ENCODE measurements at regions not wholly inside any gene's neighbourhood (a gene's known extent, or its start where the extent isn't known, plus 50 kb on each side); places are given as distances from the start of the nearest gene placed in this dataset.

- Histone ChIP-seq H3K27me3 (ENCODE audit: control insufficient read depth, insufficient read depth, low read length) (no peaks in the 10 kb centered on the region), H3K9ac (ENCODE audit: low read depth, low read length) (no peak overlapping the region), H3K9me3 (ENCODE audit: control insufficient read depth, insufficient read depth, low read length) (no peaks in the 10 kb centered on the region), H3K36me3 (ENCODE audit: control insufficient read depth, insufficient read depth, low read length) (no peaks in the 10 kb centered on the region), H3K4me1 (ENCODE audit: control insufficient read depth, insufficient read depth, low read length) (no peaks in the 10 kb centered on the region), H3K4me3 (ENCODE audit: low read depth, low read length) (no peak overlapping the region)
Measured at GRCh38 chr2:156132130-156132529, 200.4 kb downstream of the NR4A2 start.

DNA sequence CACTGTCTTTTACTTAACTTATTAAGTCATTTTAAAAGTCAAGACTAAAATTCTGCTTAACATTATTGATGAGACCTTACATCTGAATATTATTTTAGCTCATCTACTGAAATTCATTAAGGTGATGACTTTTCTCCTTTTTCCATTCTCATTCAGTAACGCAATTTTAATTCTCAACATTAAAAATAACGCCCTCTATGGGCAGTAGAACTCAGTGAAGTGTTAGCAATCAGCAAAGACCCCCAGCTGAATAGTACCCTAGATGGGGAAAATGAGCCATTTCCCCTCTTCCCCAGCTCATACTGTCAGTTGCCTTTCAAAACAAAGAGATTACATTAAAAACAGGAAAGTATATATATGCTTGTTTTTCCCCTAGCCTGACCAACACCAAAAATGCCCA lies 203.3 kb downstream of the NR4A2 start:
- no peak overlapping the region for H3K4me3 ChIP-seq (ENCODE audit: low read depth, low read length)
- no peak overlapping the region for H3K9ac ChIP-seq (ENCODE audit: low read depth, low read length)
- no peaks in the 10 kb centered on the region for H3K9me3 ChIP-seq (ENCODE audit: control insufficient read depth, insufficient read depth, low read length)
- H3K4me1 ChIP-seq (ENCODE audit: control insufficient read depth, insufficient read depth, low read length), result peaks cover 5% of the 10 kb centered on the region
- no peaks in the 10 kb centered on the region for H3K36me3 ChIP-seq (ENCODE audit: control insufficient read depth, insufficient read depth, low read length)
- H3K27me3 ChIP-seq (ENCODE audit: control insufficient read depth, insufficient read depth, low read length), result no peaks in the 10 kb centered on the region

- Histone ChIP-seq H3K4me1 (ENCODE audit: control insufficient read depth, insufficient read depth, low read length) (peaks cover 5% of the 10 kb centered on the region), H3K27me3 (ENCODE audit: control insufficient read depth, insufficient read depth, low read length) (no peaks in the 10 kb centered on the region), H3K36me3 (ENCODE audit: control insufficient read depth, insufficient read depth, low read length) (peaks cover 2% of the 10 kb centered on the region), H3K9me3 (ENCODE audit: control insufficient read depth, insufficient read depth, low read length) (no peaks in the 10 kb centered on the region), H3K9ac (ENCODE audit: low read depth, low read length) (no peak overlapping the region), H3K4me3 (ENCODE audit: low read depth, low read length) (no peak overlapping the region)
Measured at GRCh38 chr2:156125018-156125417, 207.5 kb downstream of the NR4A2 start.

GRCh38 chr2:156124458-156124857 lies 208.1 kb downstream of the NR4A2 start:
- Histone ChIP-seq H3K4me1 (ENCODE audit: control insufficient read depth, insufficient read depth, low read length) (peaks cover 5% of the 10 kb centered on the region), H3K9me3 (ENCODE audit: control insufficient read depth, insufficient read depth, low read length) (no peaks in the 10 kb centered on the region), H3K36me3 (ENCODE audit: control insufficient read depth, insufficient read depth, low read length) (peaks cover 2% of the 10 kb centered on the region), H3K27me3 (ENCODE audit: control insufficient read depth, insufficient read depth, low read length) (no peaks in the 10 kb centered on the region), H3K4me3 (ENCODE audit: low read depth, low read length) (no peak overlapping the region), H3K9ac (ENCODE audit: low read depth, low read length) (no peak overlapping the region)

DNA sequence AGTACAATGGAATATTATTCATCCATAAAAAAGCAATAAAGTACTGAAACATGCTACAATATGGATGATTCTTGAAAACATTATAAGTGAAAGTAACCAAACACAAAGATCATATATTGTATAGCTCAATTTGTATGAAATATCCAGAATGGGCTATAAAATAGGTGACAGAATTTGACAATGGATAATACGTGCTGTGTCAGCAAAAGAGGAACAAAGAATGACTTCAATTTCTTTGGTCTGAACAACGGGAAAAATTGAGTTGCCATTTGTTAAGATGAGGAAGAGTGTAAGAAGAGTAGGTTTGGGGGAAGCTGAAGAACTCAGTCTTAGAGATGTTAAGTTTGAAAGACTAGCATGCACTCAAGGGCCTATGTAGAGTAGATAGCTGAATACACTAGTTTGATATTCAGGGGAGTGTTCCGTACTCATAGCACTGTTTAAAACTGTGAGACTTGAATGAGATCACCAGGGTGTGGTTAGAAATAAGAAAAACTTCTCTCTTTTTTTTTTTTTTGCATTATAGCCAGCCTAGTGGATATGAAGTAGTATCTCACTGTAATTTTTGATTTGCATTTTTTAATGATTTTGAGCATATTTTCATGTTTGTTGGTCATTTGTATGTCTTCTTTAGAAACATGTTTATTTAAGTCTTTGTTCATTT lies 213.6 kb downstream of the NR4A2 start:
- no peak overlapping the region for H3K4me3 ChIP-seq (ENCODE audit: low read depth, low read length)
- H3K4me1 ChIP-seq (ENCODE audit: control insufficient read depth, insufficient read depth, low read length), result no peaks in the 10 kb centered on the region
- no peaks in the 10 kb centered on the region for H3K9me3 ChIP-seq (ENCODE audit: control insufficient read depth, insufficient read depth, low read length)
- no peaks in the 10 kb centered on the region for H3K27me3 ChIP-seq (ENCODE audit: control insufficient read depth, insufficient read depth, low read length)
- peaks cover 2% of the 10 kb centered on the region for H3K36me3 ChIP-seq (ENCODE audit: control insufficient read depth, insufficient read depth, low read length)
- no peak overlapping the region for H3K9ac ChIP-seq (ENCODE audit: low read depth, low read length)

DNA sequence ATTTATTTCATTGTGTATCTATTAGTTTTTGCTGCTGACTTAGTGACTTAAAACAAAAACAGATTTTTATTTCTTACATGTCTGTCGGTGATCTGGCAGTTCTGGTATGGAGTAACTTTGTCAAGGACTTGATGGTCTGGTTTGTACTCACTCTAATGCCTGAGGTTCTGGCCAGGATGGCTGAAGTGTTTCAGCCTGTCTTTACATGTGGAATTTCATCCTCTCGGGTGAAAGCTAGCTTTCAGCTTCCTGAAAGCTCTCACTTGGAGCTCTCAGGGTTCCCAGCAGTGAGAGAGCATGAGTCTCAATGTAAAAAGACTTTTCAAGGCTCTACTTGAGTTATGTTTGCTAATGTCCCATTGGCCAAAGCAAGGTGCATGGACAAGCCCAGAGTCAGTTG lies 216.4 kb downstream of the NR4A2 start:
- H3K4me1 ChIP-seq (ENCODE audit: control insufficient read depth, insufficient read depth, low read length), result no peaks in the 10 kb centered on the region
- no peaks in the 10 kb centered on the region for H3K9me3 ChIP-seq (ENCODE audit: control insufficient read depth, insufficient read depth, low read length)
- H3K9ac ChIP-seq (ENCODE audit: low read depth, low read length), result no peak overlapping the region

GRCh38 chr2:156115338-156115737 lies 217.2 kb downstream of the NR4A2 start:
- no peaks in the 10 kb centered on the region for H3K27me3 ChIP-seq (ENCODE audit: control insufficient read depth, insufficient read depth, low read length)
- no peaks in the 10 kb centered on the region for H3K4me1 ChIP-seq (ENCODE audit: control insufficient read depth, insufficient read depth, low read length)
- no peaks in the 10 kb centered on the region for H3K9me3 ChIP-seq (ENCODE audit: control insufficient read depth, insufficient read depth, low read length)
- H3K4me3 ChIP-seq (ENCODE audit: low read depth, low read length), result no peak overlapping the region
- H3K9ac ChIP-seq (ENCODE audit: low read depth, low read length), result no peak overlapping the region
- H3K36me3 ChIP-seq (ENCODE audit: control insufficient read depth, insufficient read depth, low read length), result no peaks in the 10 kb centered on the region

More for the DNA sequence above, 216.4 kb downstream of the NR4A2 start:
- Histone ChIP-seq H3K36me3 (ENCODE audit: control insufficient read depth, insufficient read depth, low read length) (no peaks in the 10 kb centered on the region), H3K27me3 (ENCODE audit: control insufficient read depth, insufficient read depth, low read length) (no peaks in the 10 kb centered on the region), H3K4me3 (ENCODE audit: low read depth, low read length) (no peak overlapping the region)

DNA sequence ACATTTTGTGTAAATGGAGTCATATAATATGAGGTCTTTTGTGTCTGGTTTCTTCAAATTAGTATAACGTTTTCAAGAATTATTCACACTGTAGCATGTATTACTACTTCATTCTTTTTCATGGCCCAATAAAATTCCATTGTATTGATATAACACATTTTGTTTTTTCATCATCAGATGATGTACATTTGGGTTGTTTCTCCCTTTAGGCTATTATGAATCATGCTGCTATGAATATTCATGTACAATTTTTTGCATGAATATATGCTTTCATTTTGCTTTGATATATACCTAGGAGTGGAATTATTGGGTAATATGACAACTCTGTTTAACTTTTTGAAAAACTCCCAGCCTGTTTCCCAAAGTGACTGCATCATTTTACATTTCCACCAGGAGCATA lies 220.2 kb downstream of the NR4A2 start:
- Histone ChIP-seq H3K4me1 (ENCODE audit: control insufficient read depth, insufficient read depth, low read length) (no peaks in the 10 kb centered on the region), H3K9ac (ENCODE audit: low read depth, low read length) (no peak overlapping the region), H3K9me3 (ENCODE audit: control insufficient read depth, insufficient read depth, low read length) (no peaks in the 10 kb centered on the region), H3K4me3 (ENCODE audit: low read depth, low read length) (no peak overlapping the region), H3K36me3 (ENCODE audit: control insufficient read depth, insufficient read depth, low read length) (no peaks in the 10 kb centered on the region), H3K27me3 (ENCODE audit: control insufficient read depth, insufficient read depth, low read length) (no peaks in the 10 kb centered on the region)

- Histone ChIP-seq H3K36me3 (ENCODE audit: control insufficient read depth, insufficient read depth, low read length) (no peaks in the 10 kb centered on the region), H3K9ac (ENCODE audit: low read depth, low read length) (no peak overlapping the region), H3K4me3 (ENCODE audit: low read depth, low read length) (no peak overlapping the region), H3K4me1 (ENCODE audit: control insufficient read depth, insufficient read depth, low read length) (no peaks in the 10 kb centered on the region), H3K9me3 (ENCODE audit: control insufficient read depth, insufficient read depth, low read length) (no peaks in the 10 kb centered on the region), H3K27me3 (ENCODE audit: control insufficient read depth, insufficient read depth, low read length) (no peaks in the 10 kb centered on the region)
Measured at GRCh38 chr2:156110890-156111289, 221.6 kb downstream of the NR4A2 start.

DNA sequence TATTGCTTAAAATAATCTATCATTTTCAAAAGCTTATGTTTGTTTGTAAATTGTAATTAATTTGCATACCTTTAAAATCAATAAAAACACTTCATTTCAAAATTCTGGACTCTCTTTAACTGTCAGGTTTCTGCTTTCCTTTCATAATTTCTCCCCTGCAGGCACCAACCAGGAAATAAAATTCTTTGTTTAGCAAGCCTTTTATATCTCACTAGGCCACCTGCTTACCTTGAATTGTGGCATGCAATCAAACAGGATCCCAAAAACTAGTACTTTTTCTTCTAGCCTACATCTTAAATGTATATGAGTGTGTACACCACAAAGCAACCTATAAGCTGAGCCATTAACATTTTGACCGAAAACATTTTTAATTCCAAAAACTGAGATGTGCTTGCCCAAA lies 233.1 kb downstream of the NR4A2 start:
- Histone ChIP-seq H3K4me1 (ENCODE audit: control insufficient read depth, insufficient read depth, low read length) (peaks cover 4% of the 10 kb centered on the region), H3K9me3 (ENCODE audit: control insufficient read depth, insufficient read depth, low read length) (no peaks in the 10 kb centered on the region), H3K27me3 (ENCODE audit: control insufficient read depth, insufficient read depth, low read length) (no peaks in the 10 kb centered on the region), H3K9ac (ENCODE audit: low read depth, low read length) (no peak overlapping the region), H3K4me3 (ENCODE audit: low read depth, low read length) (no peak overlapping the region), H3K36me3 (ENCODE audit: control insufficient read depth, insufficient read depth, low read length) (no peaks in the 10 kb centered on the region)

DNA sequence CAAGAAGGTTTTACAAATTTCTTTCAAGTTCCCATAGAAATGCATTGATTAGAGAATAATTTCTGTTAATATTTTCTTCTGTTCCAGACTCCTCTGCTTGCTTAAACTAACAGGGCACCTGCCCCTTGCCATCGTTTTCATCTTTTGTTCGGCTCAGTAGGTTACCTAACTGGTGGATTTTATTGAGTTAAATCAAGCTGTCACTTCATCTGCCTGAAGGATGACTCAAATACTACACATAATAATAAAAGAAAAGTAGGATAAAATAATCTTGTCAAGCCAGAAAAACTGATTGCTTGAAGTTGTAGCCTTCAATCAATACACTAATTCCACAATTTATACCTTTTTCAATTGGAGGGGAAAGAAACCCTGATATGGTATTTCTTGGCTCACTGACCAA lies 234.0 kb downstream of the NR4A2 start:
- peaks cover 4% of the 10 kb centered on the region for H3K4me1 ChIP-seq (ENCODE audit: control insufficient read depth, insufficient read depth, low read length)
- H3K9ac ChIP-seq (ENCODE audit: low read depth, low read length), result no peak overlapping the region
- no peaks in the 10 kb centered on the region for H3K9me3 ChIP-seq (ENCODE audit: control insufficient read depth, insufficient read depth, low read length)
- H3K36me3 ChIP-seq (ENCODE audit: control insufficient read depth, insufficient read depth, low read length), result no peaks in the 10 kb centered on the region
- no peaks in the 10 kb centered on the region for H3K27me3 ChIP-seq (ENCODE audit: control insufficient read depth, insufficient read depth, low read length)
- H3K4me3 ChIP-seq (ENCODE audit: low read depth, low read length), result no peak overlapping the region

DNA sequence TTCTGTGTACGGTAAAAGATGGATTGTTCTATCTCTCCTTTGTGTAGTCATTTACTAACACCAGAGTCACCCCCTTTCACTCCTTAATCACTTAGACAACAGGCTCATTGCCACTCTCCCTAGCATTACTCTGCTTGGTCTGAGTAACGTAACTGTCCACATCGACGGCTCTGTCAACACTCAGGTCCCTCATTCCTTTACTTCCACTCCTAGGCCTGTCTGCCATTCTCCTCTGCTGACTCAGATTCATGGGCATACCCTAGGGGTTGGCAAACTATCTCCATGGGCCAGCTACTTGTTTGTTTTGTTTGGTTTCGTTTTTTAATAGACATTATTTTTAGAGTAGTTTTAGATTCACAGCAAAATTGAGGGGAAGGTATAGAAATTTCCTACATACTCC lies 243.9 kb downstream of the NR4A2 start:
- H3K36me3 ChIP-seq (ENCODE audit: control insufficient read depth, insufficient read depth, low read length), result no peaks in the 10 kb centered on the region
- no peaks in the 10 kb centered on the region for H3K9me3 ChIP-seq (ENCODE audit: control insufficient read depth, insufficient read depth, low read length)
- no peak overlapping the region for H3K4me3 ChIP-seq (ENCODE audit: low read depth, low read length)
- H3K4me1 ChIP-seq (ENCODE audit: control insufficient read depth, insufficient read depth, low read length), result no peaks in the 10 kb centered on the region
- H3K9ac ChIP-seq (ENCODE audit: low read depth, low read length), result no peak overlapping the region
- H3K27me3 ChIP-seq (ENCODE audit: control insufficient read depth, insufficient read depth, low read length), result no peaks in the 10 kb centered on the region

All from iPS-15b (cell line).